Spinal cord (tissue), 9 donors: ENCODE measurements at regions not wholly inside any gene's neighbourhood (a gene's known extent, or its start where the extent isn't known, plus 50 kb on each side); places are given as distances from the start of the nearest gene placed in this dataset.

ENCODE experiments used
- DNase-seq, 6 donors: peaks; one replicate each; pipeline versions ENCODE4 v3.0.0 to v3.0.0-alpha.2; 2013 to 2015; ENCODE audit warnings: low spot score in 6 of 6, low read depth in 4 of 6
- H3K27ac ChIP-seq: one replicate; pipeline ENCODE4 v1.5.1; 2013; ENCODE audit warnings: low read depth, low read length, control low read depth
- H3K27me3 ChIP-seq: one replicate; pipeline ENCODE4 v1.6.1; 2013; ENCODE audit warnings: low read length; ENCODE audit not compliant: control insufficient read depth, insufficient read depth
- H3K36me3 ChIP-seq: one replicate; pipeline ENCODE4 v1.6.1; 2013; ENCODE audit warnings: low read length; ENCODE audit not compliant: control insufficient read depth, insufficient read depth
- H3K4me1 ChIP-seq: one replicate; pipeline ENCODE4 v1.6.1; 2013; ENCODE audit warnings: low read length; ENCODE audit not compliant: control insufficient read depth, insufficient read depth
- H3K4me3 ChIP-seq: one replicate; pipeline ENCODE4 v1.5.1; 2013; ENCODE audit warnings: low read depth, low read length, control low read depth
- H3K9me3 ChIP-seq: one replicate; pipeline ENCODE4 v1.6.1; 2013; ENCODE audit warnings: low read length; ENCODE audit not compliant: control insufficient read depth, insufficient read depth
- WGBS: methylation state at CpG from one replicate; pipeline ENCODE4 v1.1.5; 2013; ENCODE audit warnings: missing lambda C conversion rate; ENCODE audit not compliant: insufficient coverage; 5-methylcytosine and 5-hydroxymethylcytosine counted together
- donor health status: healthy.

- no peak overlapping the region for H3K4me3 ChIP-seq
- no peaks in the 10 kb centered on the region for H3K9me3 ChIP-seq
- H3K27me3 ChIP-seq: no peaks in the 10 kb centered on the region
- no peaks in the 10 kb centered on the region for H3K36me3 ChIP-seq
- 92% methylated on average over 5 of the region's 5 CpGs for WGBS
- no peaks in the 10 kb centered on the region for H3K4me1 ChIP-seq
- no peak overlapping the region for H3K27ac ChIP-seq
- DNase-seq: no peak
Observed at GRCh38 chr5:99949361-99949760, 585.8 kb upstream of the FAM174A start.

- Histone ChIP-seq H3K9me3 (no peaks in the 10 kb centered on the region), H3K27ac (no peak overlapping the region), H3K36me3 (no peaks in the 10 kb centered on the region), H3K4me1 (no peaks in the 10 kb centered on the region), H3K27me3 (no peaks in the 10 kb centered on the region), H3K4me3 (no peak overlapping the region)
- 92% methylated on average over 1 of the region's 2 CpGs for WGBS
- DNase-seq: no peak
Observed at GRCh38 chr5:99948850-99949249, 586.3 kb upstream of the FAM174A start.

GRCh38 chr5:99945478-99946442 is 589.4 kb upstream of the FAM174A start:
- no peak overlapping the region for H3K4me3 ChIP-seq
- no CpG with 5 or more reads among the region's 12 CpGs for WGBS
- H3K27me3 ChIP-seq: no peaks in the 10 kb centered on the region
- H3K27ac ChIP-seq: no peak overlapping the region
- H3K9me3 ChIP-seq: no peaks in the 10 kb centered on the region
- no peaks in the 10 kb centered on the region for H3K4me1 ChIP-seq
- DNase-seq: no peak
- H3K36me3 ChIP-seq: no peaks in the 10 kb centered on the region

GRCh38 chr5:99940540-99940939 is 594.6 kb upstream of the FAM174A start:
- Histone ChIP-seq H3K27ac (no peak overlapping the region), H3K4me1 (no peaks in the 10 kb centered on the region), H3K27me3 (no peaks in the 10 kb centered on the region), H3K36me3 (no peaks in the 10 kb centered on the region), H3K9me3 (no peaks in the 10 kb centered on the region), H3K4me3 (no peak overlapping the region)
- DNase-seq: no peak

GRCh38 chr5:99936911-99937310 is 598.3 kb upstream of the FAM174A start:
- Histone ChIP-seq H3K4me1 (no peaks in the 10 kb centered on the region), H3K4me3 (no peak overlapping the region), H3K9me3 (no peaks in the 10 kb centered on the region), H3K36me3 (no peaks in the 10 kb centered on the region), H3K27ac (no peak overlapping the region), H3K27me3 (no peaks in the 10 kb centered on the region)
- no CpG with 5 or more reads among the region's 1 CpG for WGBS
- DNase-seq: no peak

- H3K9me3 ChIP-seq: peaks cover 2% of the 10 kb centered on the region
Observed at GRCh38 chr5:99929806-99930135, 605.4 kb upstream of the FAM174A start.

GRCh38 chr5:99929067-99929805 is 605.9 kb upstream of the FAM174A start:
- no peak for DNase-seq
- Histone ChIP-seq H3K27ac (no peak overlapping the region), H3K4me3 (no peak overlapping the region), H3K27me3 (no peaks in the 10 kb centered on the region), H3K4me1 (no peaks in the 10 kb centered on the region), H3K9me3 (peaks cover 2% of the 10 kb centered on the region), H3K36me3 (no peaks in the 10 kb centered on the region)
- 95% methylated on average over 2 of the region's 2 CpGs for WGBS

More at GRCh38 chr5:99929806-99930135, 605.4 kb upstream of the FAM174A start:
- Histone ChIP-seq H3K27ac (no peak overlapping the region), H3K4me1 (no peaks in the 10 kb centered on the region), H3K4me3 (no peak overlapping the region), H3K27me3 (no peaks in the 10 kb centered on the region), H3K36me3 (no peaks in the 10 kb centered on the region)
- no peak for DNase-seq

- Histone ChIP-seq H3K36me3 (no peaks in the 10 kb centered on the region), H3K9me3 (peaks cover 2% of the 10 kb centered on the region), H3K4me3 (no peak overlapping the region), H3K4me1 (no peaks in the 10 kb centered on the region), H3K27ac (no peak overlapping the region), H3K27me3 (no peaks in the 10 kb centered on the region)
- no peak for DNase-seq
- 85% methylated on average over 4 of the region's 4 CpGs for WGBS
Observed at GRCh38 chr5:99928490-99928889, 606.7 kb upstream of the FAM174A start.

GRCh38 chr5:99926463-99926862 is 608.7 kb upstream of the FAM174A start:
- Histone ChIP-seq H3K9me3 (peaks cover under 1% of the 10 kb centered on the region), H3K4me1 (no peaks in the 10 kb centered on the region), H3K27ac (no peak overlapping the region), H3K27me3 (no peaks in the 10 kb centered on the region), H3K36me3 (no peaks in the 10 kb centered on the region), H3K4me3 (no peak overlapping the region)
- no peak for DNase-seq
- no CpG with 5 or more reads among the region's 1 CpG for WGBS

GRCh38 chr5:99922386-99922785 is 612.8 kb upstream of the FAM174A start:
- H3K36me3 ChIP-seq: no peaks in the 10 kb centered on the region
- no peaks in the 10 kb centered on the region for H3K4me1 ChIP-seq
- H3K9me3 ChIP-seq: no peaks in the 10 kb centered on the region
- no peak for DNase-seq
- H3K27ac ChIP-seq: no peak overlapping the region
- H3K27me3 ChIP-seq: no peaks in the 10 kb centered on the region
- H3K4me3 ChIP-seq: no peak overlapping the region
